HG03175 (cell line): ENCODE measurements at regions not wholly inside any gene's neighbourhood (a gene's known extent, or its start where the extent isn't known, plus 50 kb on each side); places are given as distances from the start of the nearest gene placed in this dataset.
A peak's percentile ranks its signal among the peaks of the same experiment; 100 is the strongest.
"Not testable (repeated sequence)": the region's sequence is repeated elsewhere in the genome, so short reads cannot be mapped to it uniquely, and the experiment has no call there.

Source experiments
- ATAC-seq: cut with Tn5 transposase; IDR thresholded peaks from one replicate; pipeline ENCODE4 v1.9.1; 2021; ENCODE audit warnings: mild to moderate bottlenecking, moderate library complexity; ENCODE audit not compliant: unreplicated experiment

DNA sequence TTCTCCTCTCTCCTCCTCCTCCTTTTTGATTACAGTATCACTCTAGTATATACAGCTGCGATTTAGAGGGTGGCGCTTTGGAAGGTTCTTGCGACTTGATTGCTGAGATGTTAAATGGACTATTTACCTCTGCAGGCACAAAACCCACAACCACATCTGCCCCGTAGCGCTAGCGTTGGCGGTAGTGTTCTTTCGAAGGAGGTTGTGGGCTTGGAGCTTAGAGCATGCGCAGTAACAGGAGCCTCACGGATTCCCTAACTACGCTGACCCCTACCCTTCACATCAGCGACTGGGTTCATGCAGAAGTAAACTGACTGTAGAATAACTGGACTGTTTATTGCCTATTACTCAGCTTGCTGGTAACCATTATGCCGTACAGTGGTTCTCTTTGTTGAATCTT is 58.0 kb downstream of the CGGBP1 start:
- ATAC-seq, result no peak

- no peak for ATAC-seq
Measured at GRCh38 chr3:87997966-87998365, 60.8 kb downstream of the CGGBP1 start.

DNA sequence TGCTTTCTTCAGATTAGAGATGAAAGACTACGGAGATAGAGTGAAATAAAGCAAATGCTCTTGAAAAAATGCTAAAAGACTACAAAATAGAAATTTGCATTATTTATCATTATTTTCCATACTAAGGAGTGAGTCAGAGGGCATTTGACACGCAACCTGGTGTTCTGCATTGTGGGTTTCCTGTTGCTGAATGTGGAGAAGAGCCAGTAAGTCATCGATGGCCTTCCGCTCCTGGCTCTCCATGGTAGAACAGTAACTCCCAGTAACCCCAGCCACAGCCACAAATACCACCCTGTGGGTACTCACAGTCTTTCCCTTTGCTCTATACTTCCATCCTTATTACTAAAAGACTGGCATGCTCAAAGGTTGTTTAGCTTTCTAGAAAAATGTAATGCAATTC is 61.5 kb downstream of the CGGBP1 start:
- ATAC-seq, result peak; percentile 91

DNA sequence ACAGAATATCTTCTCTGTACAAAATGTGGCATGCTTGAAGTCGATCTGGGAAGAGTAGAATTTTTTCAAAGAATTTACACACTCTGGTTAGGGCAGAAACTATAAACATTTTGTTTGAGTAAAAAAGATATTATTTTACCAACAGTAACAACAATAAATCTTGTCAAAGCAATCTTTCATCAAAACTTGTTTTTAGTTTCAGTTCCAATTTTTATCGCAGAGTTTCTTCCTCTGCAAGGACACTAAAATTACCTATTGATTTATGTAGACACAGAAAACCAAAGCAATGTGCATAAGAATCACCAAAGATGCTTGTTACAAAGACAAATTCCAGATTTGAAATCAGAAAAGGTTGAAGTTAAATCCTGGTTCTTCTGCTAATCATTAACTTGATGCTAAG is 61.9 kb downstream of the CGGBP1 start:
- peak; percentile 26 for ATAC-seq

- no peak for ATAC-seq
Measured at GRCh38 chr3:87993566-87993965, 65.2 kb downstream of the CGGBP1 start.

DNA sequence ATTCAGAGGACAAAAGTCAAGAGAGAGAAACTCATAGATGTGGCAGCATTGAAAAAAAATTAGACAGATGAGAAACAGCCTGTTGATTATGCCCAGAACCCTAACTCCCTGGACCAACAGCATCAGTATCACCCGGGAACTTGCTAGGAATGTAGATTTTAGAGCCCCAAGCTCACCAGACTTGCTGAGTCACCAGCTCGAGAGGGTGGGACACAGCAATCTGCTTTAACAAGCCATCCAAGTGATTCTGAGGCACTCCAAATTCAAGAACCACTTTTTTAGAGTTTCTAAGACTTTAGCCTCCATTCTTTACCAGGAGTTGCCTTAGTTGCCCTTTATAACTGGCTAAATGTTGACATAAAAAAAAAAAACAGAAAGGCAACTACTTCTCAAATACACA is 70.9 kb downstream of the CGGBP1 start:
- no peak for ATAC-seq

GRCh38 chr3:87982421-87982820 is 76.4 kb downstream of the CGGBP1 start:
- ATAC-seq, result no peak

DNA sequence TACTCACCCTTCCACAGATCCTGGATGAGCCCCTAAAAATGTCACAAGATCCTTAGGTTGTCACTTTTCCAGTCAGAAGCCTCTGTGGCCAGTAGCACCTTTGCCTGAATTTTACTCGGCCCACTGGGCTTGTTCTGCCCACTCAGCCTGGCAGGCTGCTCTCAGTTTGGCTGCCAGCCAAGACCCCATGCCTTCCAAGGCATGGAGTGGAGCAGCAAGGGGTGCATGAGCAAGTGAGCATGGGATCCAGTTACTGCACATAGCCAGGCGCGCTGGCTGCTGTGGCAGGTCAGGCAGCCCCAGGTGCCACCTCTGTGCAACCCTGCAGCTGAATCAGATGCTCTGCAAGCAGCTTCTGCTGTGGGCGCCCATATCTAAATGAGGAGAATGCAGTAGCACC is 79.3 kb downstream of the CGGBP1 start:
- no peak for ATAC-seq

DNA sequence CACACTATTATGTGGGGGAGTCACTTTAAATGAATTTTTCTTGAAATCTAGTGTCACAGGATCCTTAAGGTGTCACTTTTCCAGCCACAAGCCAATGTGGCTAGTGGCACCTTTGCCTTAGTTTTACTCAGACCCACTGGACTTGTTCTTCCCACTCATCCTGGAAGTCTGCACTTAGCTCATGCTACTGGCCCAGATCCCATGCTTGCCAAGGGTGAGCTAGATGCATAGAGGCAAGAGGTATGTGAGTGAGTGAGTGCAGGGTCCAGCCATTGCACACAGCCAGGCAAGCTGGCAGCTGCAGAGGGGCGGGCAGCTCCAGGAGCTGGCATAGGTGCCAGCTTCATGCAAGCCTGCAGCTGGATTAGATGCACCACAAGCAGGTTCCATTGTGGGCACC is 81.0 kb downstream of the CGGBP1 start:
- ATAC-seq, result no peak

DNA sequence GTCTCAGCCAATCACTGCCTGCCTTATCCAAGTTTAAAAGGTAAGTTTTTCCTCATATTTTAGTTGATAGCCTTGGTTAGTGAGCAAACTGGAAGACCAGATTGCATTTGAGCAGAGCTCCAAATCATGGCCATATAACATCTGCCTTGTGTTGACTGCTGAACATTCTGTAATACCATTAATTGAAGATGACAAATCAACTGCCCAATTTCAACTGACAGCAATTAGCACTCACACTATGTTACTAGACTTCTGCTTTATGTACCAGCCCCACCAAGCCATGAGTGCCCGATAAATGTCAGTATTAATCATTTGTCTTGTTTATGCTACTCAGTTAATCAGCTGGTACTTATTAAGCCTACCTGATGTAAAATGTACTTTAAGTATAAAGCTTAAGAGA is 83.1 kb downstream of the CGGBP1 start:
- ATAC-seq, result no peak

GRCh38 chr3:87973906-87974305 is 84.9 kb downstream of the CGGBP1 start:
- ATAC-seq, result no peak

GRCh38 chr3:87969620-87970019 is 89.2 kb downstream of the CGGBP1 start:
- ATAC-seq, result no peak

GRCh38 chr3:87968668-87969067 is 90.1 kb downstream of the CGGBP1 start:
- ATAC-seq, result no peak

GRCh38 chr3:87958289-87958688 is 100.5 kb downstream of the CGGBP1 start:
- no peak for ATAC-seq

DNA sequence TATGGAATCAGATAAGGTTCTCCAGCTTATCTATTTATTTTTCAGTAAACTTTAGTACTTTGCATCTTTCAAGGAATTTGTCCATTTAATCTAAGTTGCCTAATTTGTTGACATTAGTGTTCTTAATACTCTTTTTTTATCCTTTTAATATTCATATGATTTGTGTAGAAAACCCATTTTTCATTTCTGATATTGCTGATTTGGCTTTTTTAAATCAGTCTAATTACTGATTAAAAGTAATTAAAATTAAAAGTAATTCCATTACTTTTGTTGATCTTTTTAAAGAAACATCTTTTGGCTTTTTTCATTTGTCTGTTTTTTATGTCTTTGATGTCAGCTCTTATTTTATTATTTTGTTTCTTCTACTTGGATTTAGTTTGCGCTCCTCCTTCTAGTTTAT is 101.2 kb downstream of the CGGBP1 start:
- no peak for ATAC-seq

GRCh38 chr3:87949879-87950208 is 109.0 kb downstream of the CGGBP1 start:
- peak; percentile 56 for ATAC-seq

DNA sequence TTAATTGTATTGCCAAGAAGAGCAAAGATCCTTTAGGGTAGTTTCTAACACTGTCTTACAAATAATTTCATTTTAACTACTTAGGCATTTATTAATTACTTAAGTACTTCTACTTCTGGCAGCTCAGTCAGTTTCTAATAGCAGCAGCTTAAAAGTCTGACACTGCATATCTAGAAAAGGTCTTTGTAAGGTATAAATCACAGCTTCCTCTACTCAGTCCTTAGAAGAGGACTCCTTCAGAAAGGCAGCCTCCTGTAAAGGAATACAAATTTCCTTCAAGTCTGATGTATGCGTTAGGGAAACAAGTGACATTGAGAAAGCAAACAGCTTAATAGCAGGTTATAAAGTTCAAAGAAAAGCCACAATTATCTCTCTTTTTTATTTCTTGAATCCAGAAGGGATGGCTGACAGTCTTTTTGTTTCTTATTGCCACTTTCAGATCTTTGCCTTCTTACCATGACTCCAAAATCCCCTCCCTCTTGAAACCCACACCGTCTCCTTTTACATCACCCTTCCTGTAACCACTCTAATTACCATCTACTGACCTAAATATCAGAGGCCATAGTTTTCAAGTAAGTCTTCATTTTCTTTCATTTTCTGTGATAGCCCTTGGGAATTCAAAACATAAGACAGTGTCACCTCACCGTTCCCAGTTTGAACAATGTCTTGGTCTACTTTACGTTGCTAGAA is 109.5 kb downstream of the CGGBP1 start:
- ATAC-seq, result peak; percentile 78

- ATAC-seq, result not testable (repeated sequence)
Measured at GRCh38 chr3:87946007-87946406, 112.8 kb downstream of the CGGBP1 start.

DNA sequence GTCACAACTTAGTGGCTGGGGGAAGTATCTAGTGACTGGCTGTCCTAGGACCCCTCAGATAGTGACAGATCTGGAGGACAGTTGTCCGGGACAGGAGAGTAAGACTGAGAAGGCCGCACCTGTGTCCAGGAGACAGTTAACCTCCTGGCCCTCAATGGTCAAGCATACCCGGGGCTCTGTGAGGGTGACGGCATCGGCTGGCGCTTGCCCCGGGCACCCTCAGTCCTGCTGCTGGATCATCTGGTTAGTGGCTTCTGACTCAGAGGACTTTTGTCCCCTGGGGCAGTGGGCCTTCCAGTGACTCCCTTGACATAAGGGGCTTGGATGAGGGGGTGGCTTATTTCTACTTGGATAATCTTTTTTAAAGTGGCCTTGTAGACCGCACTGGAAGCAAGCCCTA is 116.5 kb downstream of the CGGBP1 start:
- ATAC-seq, result not testable (repeated sequence)

- no peak for ATAC-seq
Measured at GRCh38 chr3:87924485-87924884, 134.3 kb downstream of the CGGBP1 start.

GRCh38 chr3:87920549-87920948 is 138.3 kb downstream of the CGGBP1 start:
- ATAC-seq, result no peak

- no peak for ATAC-seq
Measured at GRCh38 chr3:87901141-87901540, 157.7 kb downstream of the CGGBP1 start.

GRCh38 chr3:87900061-87900460 is 158.7 kb downstream of the CGGBP1 start:
- ATAC-seq, result no peak
